ENCODE measurements at regions not wholly inside any gene's neighbourhood (a gene's known extent, or its start where the extent isn't known, plus 50 kb on each side); places are given as distances from the start of the nearest gene placed in this dataset.

GRCh38 chr13:60790620-60791019, 393.6 kb downstream of the TDRD3 start:
- H3K36me3 ChIP-seq = no peaks in the 10 kb centered on the region
- no peaks in the 10 kb centered on the region for H3K27me3 ChIP-seq
- no peak overlapping the region for H3K4me3 ChIP-seq
- DNase-seq (no peak), ATAC-seq (no peak), FAIRE-seq (no peak)
- intact Hi-C loops (cut with DNase I) = no loop called here
- WGBS, 2 donors = 72 to 81% methylated on average over 5 of the region's 5 CpGs
- no peak for TF ChIP-seq CTCF (IDR thresholded peaks at IDR 0.05)
- H3K27ac ChIP-seq = no peak overlapping the region
- no peaks in the 10 kb centered on the region for H3K4me1 ChIP-seq
- no peaks in the 10 kb centered on the region for H3K9me3 ChIP-seq

- H3K27me3 ChIP-seq = no peaks in the 10 kb centered on the region
- no peaks in the 10 kb centered on the region for H3K9me3 ChIP-seq
- TF ChIP-seq CTCF (IDR thresholded peaks at IDR 0.05) = no peak
- DNase-seq (no peak), FAIRE-seq (no peak), ATAC-seq (peak in 3 of 4 donors; percentile 23 to 43 (median 28))
- H3K27ac ChIP-seq = no peak overlapping the region
- no peaks in the 10 kb centered on the region for H3K36me3 ChIP-seq
- no peaks in the 10 kb centered on the region for H3K4me1 ChIP-seq
- intact Hi-C loops (cut with DNase I) = no loop called here
- no peak overlapping the region for H3K4me3 ChIP-seq
- 46 to 48% methylated on average over 3 of the region's 3 CpGs for WGBS, 2 donors
Measured at GRCh38 chr13:60788156-60788829, 391.3 kb downstream of the TDRD3 start.

- Histone ChIP-seq H3K27ac (no peak overlapping the region), H3K4me3 (no peak overlapping the region), H3K4me1 (no peaks in the 10 kb centered on the region), H3K27me3 (no peaks in the 10 kb centered on the region), H3K9me3 (no peaks in the 10 kb centered on the region), H3K36me3 (no peaks in the 10 kb centered on the region)
- ATAC-seq = peak in 1 of 4 donors; percentile 42
- no peak for DNase-seq
- intact Hi-C loops (cut with DNase I) = no loop called here
- no peak for FAIRE-seq
- no peak for TF ChIP-seq CTCF (IDR thresholded peaks at IDR 0.05)
Measured at GRCh38 chr13:60787083-60787482, 390.1 kb downstream of the TDRD3 start.

- no peaks in the 10 kb centered on the region for H3K27me3 ChIP-seq
- no peak for FAIRE-seq
- H3K36me3 ChIP-seq = no peaks in the 10 kb centered on the region
- no peak overlapping the region for H3K4me3 ChIP-seq
- H3K4me1 ChIP-seq = no peaks in the 10 kb centered on the region
- no peak for DNase-seq
- no peaks in the 10 kb centered on the region for H3K9me3 ChIP-seq
- no peak for TF ChIP-seq CTCF (IDR thresholded peaks at IDR 0.05)
- no peak overlapping the region for H3K27ac ChIP-seq
- no peak for ATAC-seq
- intact Hi-C loops (cut with DNase I) = no loop called here
Measured at GRCh38 chr13:60772726-60773125, 375.7 kb downstream of the TDRD3 start.

GRCh38 chr13:60765700-60766411, 368.8 kb downstream of the TDRD3 start:
- H3K36me3 ChIP-seq = no peaks in the 10 kb centered on the region
- no peaks in the 10 kb centered on the region for H3K9me3 ChIP-seq
- 35 to 41% methylated on average over 5 of the region's 5 CpGs for WGBS, 2 donors
- intact Hi-C loops (cut with DNase I) = no loop called here
- FAIRE-seq (no peak), DNase-seq (no peak), ATAC-seq (peak in 3 of 4 donors; percentile 71 to 91 (median 78))
- H3K27me3 ChIP-seq = no peaks in the 10 kb centered on the region
- no peak for TF ChIP-seq CTCF (IDR thresholded peaks at IDR 0.05)
- no peaks in the 10 kb centered on the region for H3K4me1 ChIP-seq
- H3K27ac ChIP-seq = no peak overlapping the region
- H3K4me3 ChIP-seq = no peak overlapping the region
